Erythroblast (primary cell): ENCODE measurements at regions not wholly inside any gene's neighbourhood (a gene's known extent, or its start where the extent isn't known, plus 50 kb on each side); places are given as distances from the start of the nearest gene placed in this dataset.

Experiments
- GATA1 ChIP-seq: IDR thresholded peaks from 2 replicates; pipeline ENCODE4 v1.6.1; 2011; ENCODE audit warnings: low read depth, mild to moderate bottlenecking, control low read depth, low read length, moderate library complexity
- POLR2A ChIP-seq: IDR thresholded peaks from 2 replicates; pipeline ENCODE4 v1.6.1; 2011; ENCODE audit warnings: mild to moderate bottlenecking, low read length

DNA sequence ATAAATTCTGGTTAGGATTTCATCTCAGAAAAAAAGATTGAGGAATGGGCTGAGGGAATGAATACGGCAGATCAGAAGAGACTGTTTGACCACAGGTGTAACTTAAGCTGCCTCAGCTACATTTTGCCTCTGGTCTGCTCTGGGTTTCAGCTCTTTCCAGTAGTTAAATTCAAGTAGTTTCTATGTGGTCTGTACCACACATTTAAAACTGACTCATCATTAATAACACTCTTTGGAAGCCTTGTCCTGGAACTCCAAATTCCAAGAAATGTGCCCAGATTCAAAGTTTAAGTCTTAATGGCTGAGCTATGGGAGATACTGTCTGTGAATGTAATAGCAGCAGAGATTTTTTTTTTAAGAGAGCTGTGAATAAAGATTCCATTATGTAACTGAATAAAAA, 133.1 kb upstream of the IGSF10 start:
- TF ChIP-seq POLR2A (no peak), GATA1 (no peak)
